Thyroid gland (tissue), 4 donors: ENCODE measurements at regions not wholly inside any gene's neighbourhood (a gene's known extent, or its start where the extent isn't known, plus 50 kb on each side); places are given as distances from the start of the nearest gene placed in this dataset.

Source experiments
- POLR2A ChIP-seq, 2 donors: fragments of 450-650 bp; IDR thresholded peaks; one replicate each; pipeline ENCODE4 v1.6.1; 2017; ENCODE audit warnings: antibody characterized with exemption in 2 of 2, mild to moderate bottlenecking in 2 of 2, moderate library complexity in 1 of 2
- TF ChIP-seq, protein P1 (sequence below), 6 experiments: fragments of 200-600 bp in 3 of 6; fragments of 450-650 bp in 3 of 6; sonication (generic) in 3 of 6; IDR thresholded peaks; one replicate each; pipeline ENCODE4 v1.5.1; 2016 to 2019; ENCODE audit warnings: antibody characterized with exemption in 6 of 6, mild to moderate bottlenecking in 2 of 6, inconsistent platforms in 1 of 6, moderate library complexity in 1 of 6

- TF ChIP-seq, protein P1, sequence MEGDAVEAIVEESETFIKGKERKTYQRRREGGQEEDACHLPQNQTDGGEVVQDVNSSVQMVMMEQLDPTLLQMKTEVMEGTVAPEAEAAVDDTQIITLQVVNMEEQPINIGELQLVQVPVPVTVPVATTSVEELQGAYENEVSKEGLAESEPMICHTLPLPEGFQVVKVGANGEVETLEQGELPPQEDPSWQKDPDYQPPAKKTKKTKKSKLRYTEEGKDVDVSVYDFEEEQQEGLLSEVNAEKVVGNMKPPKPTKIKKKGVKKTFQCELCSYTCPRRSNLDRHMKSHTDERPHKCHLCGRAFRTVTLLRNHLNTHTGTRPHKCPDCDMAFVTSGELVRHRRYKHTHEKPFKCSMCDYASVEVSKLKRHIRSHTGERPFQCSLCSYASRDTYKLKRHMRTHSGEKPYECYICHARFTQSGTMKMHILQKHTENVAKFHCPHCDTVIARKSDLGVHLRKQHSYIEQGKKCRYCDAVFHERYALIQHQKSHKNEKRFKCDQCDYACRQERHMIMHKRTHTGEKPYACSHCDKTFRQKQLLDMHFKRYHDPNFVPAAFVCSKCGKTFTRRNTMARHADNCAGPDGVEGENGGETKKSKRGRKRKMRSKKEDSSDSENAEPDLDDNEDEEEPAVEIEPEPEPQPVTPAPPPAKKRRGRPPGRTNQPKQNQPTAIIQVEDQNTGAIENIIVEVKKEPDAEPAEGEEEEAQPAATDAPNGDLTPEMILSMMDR (IDR thresholded peaks at IDR 0.05) = no peak
- TF ChIP-seq POLR2A (IDR thresholded peaks at IDR 0.05) = no peak
Observed at GRCh38 chr5:143582869-143583268, 179.4 kb upstream of the NR3C1 start.
